GM23338 (cell line): ENCODE measurements at regions not wholly inside any gene's neighbourhood (a gene's known extent, or its start where the extent isn't known, plus 50 kb on each side); places are given as distances from the start of the nearest gene placed in this dataset.

Experiments
- CREB1 ChIP-seq: fragments of 250-450 bp; sonication (Bioruptor Pico); IDR thresholded peaks from 2 replicates; pipeline ENCODE4 v1.5.0; 2020; ENCODE audit warnings: low read depth, mild to moderate bottlenecking, moderate library complexity
- EZH2 ChIP-seq: fragments of 200-600 bp; sonication (generic); IDR thresholded peaks from one replicate; pipeline ENCODE4 v1.8.0; 2017; ENCODE audit warnings: antibody characterized with exemption, mild to moderate bottlenecking, low read depth; ENCODE audit not compliant: unreplicated experiment
- JUNB ChIP-seq: IDR thresholded peaks from one replicate; pipeline ENCODE4 v1.6.1; 2016; ENCODE audit warnings: antibody characterized with exemption; ENCODE audit not compliant: unreplicated experiment
- POLR2AphosphoS5 ChIP-seq: IDR thresholded peaks from 2 replicates; pipeline ENCODE4 v1.6.1; 2016; ENCODE audit warnings: antibody characterized with exemption, low read depth
- TF ChIP-seq, protein P1 (sequence below), 2 experiments: fragments of 200-600 bp in 1 of 2; sonication (generic) in 1 of 2; conservative IDR thresholded peaks; 2 replicates each; pipeline versions ENCODE4 v1.5.1 to v1.6.1; 2016 to 2017; ENCODE audit warnings: antibody characterized with exemption in 2 of 2, low read depth in 2 of 2, mild to moderate bottlenecking in 2 of 2, moderate library complexity in 1 of 2
- TF ChIP-seq, protein P2 (sequence below): IDR thresholded peaks from one replicate; pipeline ENCODE4 v1.6.1; 2018; ENCODE audit warnings: antibody characterized with exemption; ENCODE audit not compliant: unreplicated experiment

DNA sequence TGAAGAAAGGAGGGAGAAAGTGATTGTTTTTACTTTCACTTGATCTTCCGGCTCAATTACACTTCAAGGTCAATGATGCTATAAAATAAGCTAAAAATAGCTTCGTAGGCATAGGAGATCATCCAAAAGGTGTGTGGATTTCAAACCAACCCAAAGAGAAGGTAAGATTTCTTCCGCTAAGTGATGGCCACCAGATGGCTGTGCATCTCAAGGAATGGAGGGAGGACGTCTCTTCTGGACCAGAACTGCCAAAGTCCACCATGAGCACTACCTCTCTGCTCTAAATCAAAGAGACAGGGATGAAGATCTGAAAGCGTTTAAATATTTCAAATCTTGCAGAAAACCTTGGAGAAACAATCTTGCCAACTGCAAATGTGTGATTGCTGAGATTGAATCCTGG is 199.1 kb upstream of the ZPLD1 start:
- TF ChIP-seq, protein P1, sequence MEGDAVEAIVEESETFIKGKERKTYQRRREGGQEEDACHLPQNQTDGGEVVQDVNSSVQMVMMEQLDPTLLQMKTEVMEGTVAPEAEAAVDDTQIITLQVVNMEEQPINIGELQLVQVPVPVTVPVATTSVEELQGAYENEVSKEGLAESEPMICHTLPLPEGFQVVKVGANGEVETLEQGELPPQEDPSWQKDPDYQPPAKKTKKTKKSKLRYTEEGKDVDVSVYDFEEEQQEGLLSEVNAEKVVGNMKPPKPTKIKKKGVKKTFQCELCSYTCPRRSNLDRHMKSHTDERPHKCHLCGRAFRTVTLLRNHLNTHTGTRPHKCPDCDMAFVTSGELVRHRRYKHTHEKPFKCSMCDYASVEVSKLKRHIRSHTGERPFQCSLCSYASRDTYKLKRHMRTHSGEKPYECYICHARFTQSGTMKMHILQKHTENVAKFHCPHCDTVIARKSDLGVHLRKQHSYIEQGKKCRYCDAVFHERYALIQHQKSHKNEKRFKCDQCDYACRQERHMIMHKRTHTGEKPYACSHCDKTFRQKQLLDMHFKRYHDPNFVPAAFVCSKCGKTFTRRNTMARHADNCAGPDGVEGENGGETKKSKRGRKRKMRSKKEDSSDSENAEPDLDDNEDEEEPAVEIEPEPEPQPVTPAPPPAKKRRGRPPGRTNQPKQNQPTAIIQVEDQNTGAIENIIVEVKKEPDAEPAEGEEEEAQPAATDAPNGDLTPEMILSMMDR (conservative IDR thresholded peaks at IDR 0.05; ENCODE audit: low read depth in 2 of 2), result peak; percentile 64 to 84
- TF ChIP-seq, protein P2, sequence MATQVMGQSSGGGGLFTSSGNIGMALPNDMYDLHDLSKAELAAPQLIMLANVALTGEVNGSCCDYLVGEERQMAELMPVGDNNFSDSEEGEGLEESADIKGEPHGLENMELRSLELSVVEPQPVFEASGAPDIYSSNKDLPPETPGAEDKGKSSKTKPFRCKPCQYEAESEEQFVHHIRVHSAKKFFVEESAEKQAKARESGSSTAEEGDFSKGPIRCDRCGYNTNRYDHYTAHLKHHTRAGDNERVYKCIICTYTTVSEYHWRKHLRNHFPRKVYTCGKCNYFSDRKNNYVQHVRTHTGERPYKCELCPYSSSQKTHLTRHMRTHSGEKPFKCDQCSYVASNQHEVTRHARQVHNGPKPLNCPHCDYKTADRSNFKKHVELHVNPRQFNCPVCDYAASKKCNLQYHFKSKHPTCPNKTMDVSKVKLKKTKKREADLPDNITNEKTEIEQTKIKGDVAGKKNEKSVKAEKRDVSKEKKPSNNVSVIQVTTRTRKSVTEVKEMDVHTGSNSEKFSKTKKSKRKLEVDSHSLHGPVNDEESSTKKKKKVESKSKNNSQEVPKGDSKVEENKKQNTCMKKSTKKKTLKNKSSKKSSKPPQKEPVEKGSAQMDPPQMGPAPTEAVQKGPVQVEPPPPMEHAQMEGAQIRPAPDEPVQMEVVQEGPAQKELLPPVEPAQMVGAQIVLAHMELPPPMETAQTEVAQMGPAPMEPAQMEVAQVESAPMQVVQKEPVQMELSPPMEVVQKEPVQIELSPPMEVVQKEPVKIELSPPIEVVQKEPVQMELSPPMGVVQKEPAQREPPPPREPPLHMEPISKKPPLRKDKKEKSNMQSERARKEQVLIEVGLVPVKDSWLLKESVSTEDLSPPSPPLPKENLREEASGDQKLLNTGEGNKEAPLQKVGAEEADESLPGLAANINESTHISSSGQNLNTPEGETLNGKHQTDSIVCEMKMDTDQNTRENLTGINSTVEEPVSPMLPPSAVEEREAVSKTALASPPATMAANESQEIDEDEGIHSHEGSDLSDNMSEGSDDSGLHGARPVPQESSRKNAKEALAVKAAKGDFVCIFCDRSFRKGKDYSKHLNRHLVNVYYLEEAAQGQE, result no peak
- no peak for TF ChIP-seq EZH2
- TF ChIP-seq POLR2AphosphoS5, result no peak
- no peak for TF ChIP-seq CREB1 (CRISPR knock-in tag)
- no peak for TF ChIP-seq JUNB
